ENCODE measurements at regions not wholly inside any gene's neighbourhood (a gene's known extent, or its start where the extent isn't known, plus 50 kb on each side); places are given as distances from the start of the nearest gene placed in this dataset.
"Not testable (repeated sequence)": the region's sequence is repeated elsewhere in the genome, so short reads cannot be mapped to it uniquely, and the experiment has no call there.

GRCh38 chr4:147284935-147285334 lies 196.0 kb upstream of the EDNRA start:
- DNase-seq (ENCODE audit: insufficient read length) (no peak), FAIRE-seq (no peak)
- TF ChIP-seq POLR2A (IDR thresholded peaks at IDR 0.05; ENCODE audit: low read depth, low read length): no peak

- TF ChIP-seq TAF1 (IDR thresholded peaks at IDR 0.05; ENCODE audit: borderline replicate concordance, low read depth, low read length): no peak
- TF ChIP-seq POLR2A (IDR thresholded peaks at IDR 0.05; ENCODE audit: low read depth, low read length): no peak
- no peak for DNase-seq (ENCODE audit: insufficient read length)
- no peak for FAIRE-seq
Observed at GRCh38 chr4:147285751-147286150, 195.1 kb upstream of the EDNRA start.

GRCh38 chr4:147286846-147287587 lies 193.9 kb upstream of the EDNRA start:
- DNase-seq (ENCODE audit: insufficient read length) (no peak), FAIRE-seq (no peak)
- no peak for TF ChIP-seq POLR2AphosphoS5 (IDR thresholded peaks at IDR 0.05; ENCODE audit: low read depth, low read length)
- no peak for TF ChIP-seq POLR2A (IDR thresholded peaks at IDR 0.05; ENCODE audit: low read depth, low read length)
- TF ChIP-seq TAF1 (IDR thresholded peaks at IDR 0.05; ENCODE audit: borderline replicate concordance, low read depth, low read length): no peak

- TF ChIP-seq POLR2AphosphoS5 (IDR thresholded peaks at IDR 0.05; ENCODE audit: low read depth, low read length) (no peak), TAF1 (IDR thresholded peaks at IDR 0.05; ENCODE audit: borderline replicate concordance, low read depth, low read length) (no peak), POLR2A (IDR thresholded peaks at IDR 0.05; ENCODE audit: low read depth, low read length) (no peak)
- DNase-seq (ENCODE audit: insufficient read length): no peak
- no peak for FAIRE-seq
Observed at GRCh38 chr4:147287588-147287890, 193.4 kb upstream of the EDNRA start.

GRCh38 chr4:147288512-147288911 lies 192.4 kb upstream of the EDNRA start:
- FAIRE-seq (no peak), DNase-seq (ENCODE audit: insufficient read length) (no peak)
- no peak for TF ChIP-seq POLR2A (IDR thresholded peaks at IDR 0.05; ENCODE audit: low read depth, low read length)
- TF ChIP-seq TAF1 (IDR thresholded peaks at IDR 0.05; ENCODE audit: borderline replicate concordance, low read depth, low read length): no peak
- TF ChIP-seq POLR2AphosphoS5 (IDR thresholded peaks at IDR 0.05; ENCODE audit: low read depth, low read length): no peak

- no peak for FAIRE-seq
- no peak for DNase-seq (ENCODE audit: insufficient read length)
- TF ChIP-seq POLR2A (IDR thresholded peaks at IDR 0.05; ENCODE audit: low read depth, low read length): no peak
- TF ChIP-seq TAF1 (IDR thresholded peaks at IDR 0.05; ENCODE audit: borderline replicate concordance, low read depth, low read length): no peak
- no peak for TF ChIP-seq POLR2AphosphoS5 (IDR thresholded peaks at IDR 0.05; ENCODE audit: low read depth, low read length)
Observed at GRCh38 chr4:147289181-147289580, 191.7 kb upstream of the EDNRA start.

GRCh38 chr4:147292604-147293313 lies 188.1 kb upstream of the EDNRA start:
- not testable (repeated sequence) for DNase-seq (ENCODE audit: insufficient read length); FAIRE-seq

- FAIRE-seq: peak; percentile 24
- DNase-seq (ENCODE audit: insufficient read length): not testable (repeated sequence)
Observed at GRCh38 chr4:147293314-147293677, 187.6 kb upstream of the EDNRA start.

GRCh38 chr4:147299205-147299604 lies 181.7 kb upstream of the EDNRA start:
- DNase-seq (ENCODE audit: insufficient read length) (no peak), FAIRE-seq (no peak)
- TF ChIP-seq POLR2A (IDR thresholded peaks at IDR 0.05; ENCODE audit: low read depth, low read length) (no peak), TAF1 (IDR thresholded peaks at IDR 0.05; ENCODE audit: borderline replicate concordance, low read depth, low read length) (no peak), POLR2AphosphoS5 (IDR thresholded peaks at IDR 0.05; ENCODE audit: low read depth, low read length) (no peak)

GRCh38 chr4:147303174-147303872 lies 177.6 kb upstream of the EDNRA start:
- TF ChIP-seq POLR2AphosphoS5 (IDR thresholded peaks at IDR 0.05; ENCODE audit: low read depth, low read length) (no peak), TAF1 (IDR thresholded peaks at IDR 0.05; ENCODE audit: borderline replicate concordance, low read depth, low read length) (no peak), POLR2A (IDR thresholded peaks at IDR 0.05; ENCODE audit: low read depth, low read length) (no peak)
- DNase-seq (ENCODE audit: insufficient read length): no peak
- no peak for FAIRE-seq

- FAIRE-seq: no peak
- no peak for TF ChIP-seq POLR2A (IDR thresholded peaks at IDR 0.05; ENCODE audit: low read depth, low read length)
- TF ChIP-seq TAF1 (IDR thresholded peaks at IDR 0.05; ENCODE audit: borderline replicate concordance, low read depth, low read length): no peak
- no peak for TF ChIP-seq POLR2AphosphoS5 (IDR thresholded peaks at IDR 0.05; ENCODE audit: low read depth, low read length)
Observed at GRCh38 chr4:147303873-147304229, 177.0 kb upstream of the EDNRA start.

GRCh38 chr4:147307896-147308674 lies 172.8 kb upstream of the EDNRA start:
- no peak for FAIRE-seq
- TF ChIP-seq POLR2AphosphoS5 (IDR thresholded peaks at IDR 0.05; ENCODE audit: low read depth, low read length) (no peak), POLR2A (IDR thresholded peaks at IDR 0.05; ENCODE audit: low read depth, low read length) (no peak), TAF1 (IDR thresholded peaks at IDR 0.05; ENCODE audit: borderline replicate concordance, low read depth, low read length) (no peak)
- DNase-seq (ENCODE audit: insufficient read length): no peak

More at GRCh38 chr4:147303873-147304229, 177.0 kb upstream of the EDNRA start:
- no peak for DNase-seq (ENCODE audit: insufficient read length)

Measured in GM12892 (cell line).